H1 (cell line): ENCODE measurements at regions not wholly inside any gene's neighbourhood (a gene's known extent, or its start where the extent isn't known, plus 50 kb on each side); places are given as distances from the start of the nearest gene placed in this dataset.

ENCODE experiments used
- CTCF ChIA-PET: fragments of 300-600 bp; sonication (Branson Sonifier 250); formaldehyde crosslinking; loops from one replicate; lab custom pipeline; 2021; ENCODE audit not compliant: partially characterized antibody; lab: Charles Lee
- POLR2A ChIA-PET: fragments of 300-600 bp; sonication (Branson Sonifier 250); formaldehyde crosslinking; loops from one replicate; lab custom pipeline; 2021; ENCODE audit warnings: inconsistent platforms; ENCODE audit not compliant: partially characterized antibody; lab: Charles Lee
- DNase-seq, 2 experiments: peaks; one replicate each; pipeline versions ENCODE4 v3.0.0 to v3.0.0-alpha.2; 2010 to 2022; ENCODE audit warnings: low spot score in 2 of 2, low read depth in 1 of 2, mixed read lengths in 1 of 2
- FAIRE-seq: peaks from 2 replicates; lab custom pipeline; 2011; peaks lifted over from hg19 to GRCh38; lab: Jason Lieb, UNC
- H2AFZ ChIP-seq: 2 replicates; pipeline ENCODE4 v1.8.1; 2012; ENCODE audit warnings: low read length, inconsistent platforms
- H2AK5ac ChIP-seq: 2 replicates; pipeline ENCODE4 v1.6.1; 2013; ENCODE audit warnings: low read depth, low read length
- H2BK120ac ChIP-seq: replicated peaks from 2 replicates; pipeline ENCODE3; 2013; ENCODE audit warnings: low read depth, low read length, inconsistent platforms
- H2BK12ac ChIP-seq: 2 replicates; pipeline ENCODE4 v1.6.1; 2013; ENCODE audit warnings: low read depth, low read length
- H2BK15ac ChIP-seq: 2 replicates; pipeline ENCODE4 v1.6.1; 2013; ENCODE audit warnings: low read length
- H2BK20ac ChIP-seq: 2 replicates; pipeline ENCODE4 v1.6.1; 2013; ENCODE audit warnings: low read length
- H2BK5ac ChIP-seq: 2 replicates; pipeline ENCODE4 v1.6.1; 2013; ENCODE audit warnings: low read depth, low read length
- H3K14ac ChIP-seq: 2 replicates; pipeline ENCODE4 v1.6.1; 2013; ENCODE audit warnings: inconsistent platforms; ENCODE audit not compliant: insufficient read length
- H3K18ac ChIP-seq: 2 replicates; pipeline ENCODE4 v1.6.1; 2013; ENCODE audit warnings: low read length; ENCODE audit errors: extremely low read depth
- H3K23ac ChIP-seq: 2 replicates; pipeline ENCODE4 v1.6.1; 2013; ENCODE audit warnings: inconsistent platforms; ENCODE audit not compliant: insufficient read length
- H3K23me2 ChIP-seq: 2 replicates; pipeline ENCODE4 v1.6.1; 2013; ENCODE audit warnings: low read depth, low read length
- H3K27ac ChIP-seq: 2 replicates; pipeline ENCODE4 v1.6.1; 2011; ENCODE audit warnings: low read depth, low read length, inconsistent platforms
- H3K27me3 ChIP-seq, 4 experiments: replicated peaks in 1 of 4; 1 replicate in 1 of 4; 2 replicates in 3 of 4; pipeline versions ENCODE4 v1.6.1 to v1.8.1; 2011 to 2013; ENCODE audit warnings: low read length in 3 of 4, mild to moderate bottlenecking in 3 of 4, inconsistent platforms in 2 of 4, mixed read lengths in 2 of 4, moderate library complexity in 1 of 4; ENCODE audit not compliant: control insufficient read depth in 3 of 4, insufficient read depth in 3 of 4; ENCODE audit errors: extremely low read depth in 1 of 4
- H3K36me3 ChIP-seq, 4 experiments: 2 replicates each; pipeline versions ENCODE4 v1.6.1 to v1.8.1; 2011 to 2013; ENCODE audit warnings: mild to moderate bottlenecking in 4 of 4, low read length in 3 of 4, moderate library complexity in 2 of 4, control low read depth in 1 of 4, inconsistent platforms in 1 of 4; ENCODE audit not compliant: insufficient read depth in 4 of 4, control insufficient read depth in 2 of 4
- H3K4ac ChIP-seq: replicated peaks from 2 replicates; pipeline ENCODE3; 2013; ENCODE audit warnings: low read length, low read depth, mixed read lengths, inconsistent platforms; ENCODE audit not compliant: insufficient read length
- H3K4me1 ChIP-seq, 4 experiments: replicated peaks in 1 of 4; 1 replicate in 1 of 4; 2 replicates in 3 of 4; pipeline versions ENCODE4 v1.6.1 to v1.8.1; 2011 to 2013; ENCODE audit warnings: low read length in 3 of 4, inconsistent platforms in 2 of 4, mixed read lengths in 1 of 4; ENCODE audit not compliant: insufficient read depth in 4 of 4, control insufficient read depth in 3 of 4
- H3K4me2 ChIP-seq, 2 experiments: 2 replicates each; pipeline versions ENCODE4 v1.6.1 to v1.8.1; 2011 to 2013; ENCODE audit warnings: low read depth in 2 of 2, low read length in 2 of 2, control low read depth in 1 of 2, inconsistent platforms in 1 of 2, mild to moderate bottlenecking in 1 of 2; ENCODE audit not compliant: insufficient read depth in 1 of 2
- H3K4me3 ChIP-seq, 4 experiments: fragments of 200-600, 300-600 bp in 1 of 4; sonication (generic), shearing (Covaris generic), sonication (Bioruptor Twin) in 1 of 4; 2 replicates each; pipeline versions ENCODE4 v1.5.1 to v1.8.1; 2011 to 2016; ENCODE audit warnings: low read length in 4 of 4, low read depth in 3 of 4, control low read depth in 2 of 4, inconsistent platforms in 2 of 4, mild to moderate bottlenecking in 2 of 4, mixed read lengths in 1 of 4, moderate library complexity in 1 of 4; ENCODE audit not compliant: insufficient read depth in 2 of 4; ENCODE audit errors: extremely low read depth in 1 of 4
- H3K56ac ChIP-seq: replicated peaks from 2 replicates; pipeline ENCODE3; 2013; ENCODE audit warnings: low read depth, mild to moderate bottlenecking, mixed read lengths, low read length, inconsistent platforms; ENCODE audit not compliant: insufficient read length
- H3K79me1 ChIP-seq: 2 replicates; pipeline ENCODE4 v1.6.1; 2013; ENCODE audit warnings: low read depth, low read length, control low read depth
- H3K79me2 ChIP-seq, 2 experiments: 2 replicates each; pipeline versions ENCODE4 v1.6.1 to v1.8.1; 2012 to 2013; ENCODE audit warnings: low read length in 2 of 2, mild to moderate bottlenecking in 2 of 2, inconsistent platforms in 1 of 2; ENCODE audit not compliant: insufficient read depth in 2 of 2, control insufficient read depth in 1 of 2
- H3K9ac ChIP-seq, 4 experiments: replicated peaks in 1 of 4; 1 replicate in 1 of 4; 2 replicates in 3 of 4; pipeline versions ENCODE4 v1.6.1 to v1.8.1; 2011 to 2013; ENCODE audit warnings: low read depth in 3 of 4, low read length in 3 of 4, control low read depth in 2 of 4, mild to moderate bottlenecking in 2 of 4, moderate library complexity in 2 of 4, inconsistent platforms in 1 of 4; ENCODE audit errors: extremely low read depth in 1 of 4
- H3K9me3 ChIP-seq, 2 experiments: 2 replicates each; pipeline versions ENCODE4 v1.6.1 to v1.8.1; 2012 to 2013; ENCODE audit warnings: mild to moderate bottlenecking in 2 of 2, moderate library complexity in 2 of 2, control low read depth in 1 of 2, inconsistent platforms in 1 of 2, low read depth in 1 of 2, low read length in 1 of 2, mixed read lengths in 1 of 2; ENCODE audit not compliant: insufficient read depth in 2 of 2
- H4K20me1 ChIP-seq, 2 experiments: replicated peaks in 1 of 2; 2 replicates each; pipeline versions ENCODE3 to v1.8.1; 2011 to 2013; ENCODE audit warnings: inconsistent platforms in 2 of 2, low read length in 2 of 2, mild to moderate bottlenecking in 1 of 2; ENCODE audit not compliant: insufficient read depth in 2 of 2, control insufficient read depth in 1 of 2
- H4K5ac ChIP-seq: 2 replicates; pipeline ENCODE4 v1.6.1; 2013; ENCODE audit warnings: low read length, low read depth, mixed read lengths, inconsistent platforms; ENCODE audit not compliant: insufficient read length
- H4K8ac ChIP-seq: 2 replicates; pipeline ENCODE4 v1.8.0; 2013; ENCODE audit warnings: mild to moderate bottlenecking, moderate library complexity, low read length, inconsistent platforms; ENCODE audit not compliant: insufficient read depth; ENCODE audit errors: extremely low read depth
- H4K91ac ChIP-seq: replicated peaks from 2 replicates; pipeline ENCODE3; 2013; ENCODE audit warnings: low read length, mixed read lengths, inconsistent platforms; ENCODE audit not compliant: insufficient read length
- CEBPB ChIP-seq: IDR thresholded peaks from 2 replicates; pipeline ENCODE4 v1.6.1; 2012; ENCODE audit warnings: low read depth, low read length
- CREB1 ChIP-seq: IDR thresholded peaks from 2 replicates; pipeline ENCODE4 v1.6.1; 2012; ENCODE audit warnings: inconsistent platforms
- KDM4A ChIP-seq: IDR thresholded peaks from one replicate; pipeline ENCODE4 v1.7.1; 2012; ENCODE audit warnings: low read depth, mild to moderate bottlenecking, moderate library complexity, low read length, inconsistent platforms; ENCODE audit not compliant: severe bottlenecking
- RAD21 ChIP-seq, 2 experiments: IDR thresholded peaks in 1 of 2; conservative IDR thresholded peaks in 1 of 2; 2 replicates each; pipeline ENCODE4 v1.6.1; 2011; ENCODE audit warnings: low read depth in 2 of 2, low read length in 2 of 2, improper control_type of control experiment in 1 of 2, inconsistent platforms in 1 of 2, mild to moderate bottlenecking in 1 of 2, moderate library complexity in 1 of 2
- ZNF274 ChIP-seq: IDR thresholded peaks from 2 replicates; pipeline ENCODE4 v1.7.0; 2012; ENCODE audit warnings: low read length, borderline replicate concordance; ENCODE audit errors: extremely low read depth
- WGBS, 2 experiments: shearing (Covaris generic) in 1 of 2; methylation state at CpG; one replicate each; pipeline versions ENCODE4 v1.1.6 to v1.1.7; 2013 to 2015; ENCODE audit warnings: low lambda C conversion rate in 2 of 2, mixed read lengths in 2 of 2, inconsistent platforms in 1 of 2, low coverage in 1 of 2, missing lambda C conversion rate in 1 of 2; ENCODE audit not compliant: insufficient replicate concordance in 2 of 2, insufficient coverage in 1 of 2, insufficient read length in 1 of 2; ENCODE audit errors: extremely low coverage in 1 of 2, missing lambda C conversion rate in 1 of 2; 5-methylcytosine and 5-hydroxymethylcytosine counted together

DNA sequence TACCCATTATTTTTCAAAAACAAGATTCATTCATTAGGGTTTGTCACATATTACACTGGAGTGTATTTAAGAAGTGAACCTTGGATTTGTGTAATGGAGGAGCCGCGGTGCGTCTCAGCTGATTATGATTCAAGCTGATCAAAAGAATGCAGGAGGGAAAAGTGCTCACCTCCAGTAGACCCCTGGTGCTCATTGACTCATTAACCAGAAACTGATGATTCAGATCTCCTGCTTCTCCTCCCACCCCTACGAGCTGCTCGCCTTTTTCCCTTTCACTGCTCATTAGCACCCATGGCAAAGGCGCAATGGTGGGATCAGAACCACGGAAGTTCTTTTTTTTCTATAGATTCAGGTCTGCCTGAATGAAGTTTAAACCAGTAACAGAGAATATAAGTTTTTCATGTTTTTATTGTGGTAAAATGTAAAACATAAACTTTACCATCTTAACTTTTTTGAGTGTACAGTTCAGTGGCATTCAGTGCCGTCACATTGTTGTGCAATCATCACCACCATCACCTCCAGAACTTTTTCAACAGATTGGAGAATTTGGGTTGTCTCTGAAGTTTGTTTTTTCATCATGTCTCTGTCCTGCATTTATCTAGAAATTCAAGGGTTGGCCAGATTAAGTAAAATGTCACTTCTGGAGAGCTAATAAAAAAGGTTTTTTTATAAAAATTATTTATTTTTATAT is 101.6 kb downstream of the LINC00237 start:
- Histone ChIP-seq H3K4me2 (no peak overlapping the region), H3K9me3 (no peaks in the 10 kb centered on the region), H4K5ac (no peak overlapping the region), H2BK120ac (no peak overlapping the region), H3K4me1 (no peaks in the 10 kb centered on the region), H3K18ac (no peak overlapping the region), H3K23ac (no peak overlapping the region), H3K4me3 (no peak overlapping the region), H4K91ac (no peak overlapping the region), H2BK12ac (no peak overlapping the region), H3K14ac (no peak overlapping the region), H2BK5ac (no peak overlapping the region), H2BK15ac (no peak overlapping the region), H3K36me3 (no peaks in the 10 kb centered on the region), H3K79me1 (no peaks in the 10 kb centered on the region), H3K4ac (no peak overlapping the region), H2BK20ac (no peak overlapping the region), H4K20me1 (no peaks in the 10 kb centered on the region), H3K79me2 (no peaks in the 10 kb centered on the region), H4K8ac (no peak overlapping the region), H2AFZ (no peak overlapping the region), H3K27me3 (no peaks in the 10 kb centered on the region), H3K27ac (no peak overlapping the region), H3K56ac (no peak overlapping the region), H3K9ac (no peak overlapping the region), H3K23me2 (no peaks in the 10 kb centered on the region), H2AK5ac (no peak overlapping the region)
- FAIRE-seq (no peak), DNase-seq (no peak)
- CTCF ChIA-PET, result interaction anchor here (0.6 to 1.1 kb wide), 5 partner anchors 9 to 630 kb away, joined by 3 to 4 read pairs (median 3); no protein-coding TSS in a partner anchor
- WGBS, 2 experiments, result 80% methylated on average over 8 of the region's 8 CpGs; no CpG with 5 or more reads in 1 of the 2 experiments
- POLR2A ChIA-PET, result no interaction called here
- no peak for TF ChIP-seq RAD21 (IDR thresholded peaks at IDR 0.05 in 1 of 2, conservative IDR thresholded peaks at IDR 0.05 in 1 of 2; ENCODE audit: low read depth in 2 of 2, low read length in 2 of 2)
- 0 out of 2 replicates have a peak, but pooled peaks have one; percentile 13 for TF ChIP-seq CEBPB
- TF ChIP-seq CREB1, result no peak
- no peak for TF ChIP-seq KDM4A
- TF ChIP-seq ZNF274, result no peak
